ENCODE measurements at regions not wholly inside any gene's neighbourhood (a gene's known extent, or its start where the extent isn't known, plus 50 kb on each side); places are given as distances from the start of the nearest gene placed in this dataset.
A peak's percentile ranks its signal among the peaks of the same experiment; 100 is the strongest.

GRCh38 chr17:77503293-77503655, 362.5 kb downstream of the SEC14L1 start:
- DNase-seq (ENCODE audit: low spot score) = no peak

- DNase-seq (ENCODE audit: low spot score) = no peak
These were observed 363.3 kb downstream of the SEC14L1 start for GRCh38 chr17:77503916-77504651.

- DNase-seq (ENCODE audit: low spot score) = no peak
These were observed 363.9 kb downstream of the SEC14L1 start for GRCh38 chr17:77504652-77505155.

GRCh38 chr17:77505181-77505639, 364.4 kb downstream of the SEC14L1 start:
- no peak for DNase-seq (ENCODE audit: low spot score)

GRCh38 chr17:77506371-77506991, 365.7 kb downstream of the SEC14L1 start:
- no peak for DNase-seq (ENCODE audit: low spot score)

- DNase-seq (ENCODE audit: low spot score) = no peak
These were observed 366.5 kb downstream of the SEC14L1 start for GRCh38 chr17:77507111-77507885.

- no peak for DNase-seq (ENCODE audit: low spot score)
These were observed 367.4 kb downstream of the SEC14L1 start for GRCh38 chr17:77508047-77508715.

GRCh38 chr17:77509089-77509488, 368.3 kb downstream of the SEC14L1 start:
- no peak for DNase-seq (ENCODE audit: low spot score)

- DNase-seq (ENCODE audit: low spot score) = no peak
These were observed 368.8 kb downstream of the SEC14L1 start for GRCh38 chr17:77509599-77509998.

GRCh38 chr17:77510133-77510796, 369.5 kb downstream of the SEC14L1 start:
- DNase-seq (ENCODE audit: low spot score) = no peak

GRCh38 chr17:77511514-77512061, 370.8 kb downstream of the SEC14L1 start:
- no peak for DNase-seq (ENCODE audit: low spot score)

- no peak for DNase-seq (ENCODE audit: low spot score)
These were observed 371.5 kb downstream of the SEC14L1 start for GRCh38 chr17:77512062-77512946.

GRCh38 chr17:77513045-77513444, 372.3 kb downstream of the SEC14L1 start:
- no peak for DNase-seq (ENCODE audit: low spot score)

GRCh38 chr17:77515227-77515626, 374.5 kb downstream of the SEC14L1 start:
- DNase-seq (ENCODE audit: low spot score) = no peak

- DNase-seq (ENCODE audit: low spot score) = peak; percentile 84
These were observed 376.1 kb downstream of the SEC14L1 start for GRCh38 chr17:77516902-77517301.

- no peak for DNase-seq (ENCODE audit: low spot score)
These were observed 380.3 kb downstream of the SEC14L1 start for GRCh38 chr17:77521076-77521475.

- no peak for DNase-seq (ENCODE audit: low spot score)
These were observed 382.8 kb downstream of the SEC14L1 start for GRCh38 chr17:77523540-77523939.

GRCh38 chr17:77526259-77526711, 385.5 kb downstream of the SEC14L1 start:
- no peak for DNase-seq (ENCODE audit: low spot score)

GRCh38 chr17:77526728-77527350, 386.1 kb downstream of the SEC14L1 start:
- DNase-seq (ENCODE audit: low spot score) = no peak

- no peak for DNase-seq (ENCODE audit: low spot score)
These were observed 386.6 kb downstream of the SEC14L1 start for GRCh38 chr17:77527409-77527808.

Measured in kidney tubule cell (primary cell).